Stimulated activated CD8-positive, alpha-beta memory T cell treated with anti-CD3 and anti-CD28 coated beads, Interleukin-4, amount 100 ng/mL, for 24 hours (primary cell): ENCODE measurements at regions not wholly inside any gene's neighbourhood (a gene's known extent, or its start where the extent isn't known, plus 50 kb on each side); places are given as distances from the start of the nearest gene placed in this dataset.

ENCODE experiments used
- DNase-seq: peaks from one replicate; pipeline ENCODE4 v3.0.0-alpha.2; 2020; ENCODE audit warnings: low read depth

- DNase-seq, result no peak
These were observed 435.6 kb downstream of the XPNPEP1 start for GRCh38 chr10:109487691-109488090.

- DNase-seq, result no peak
These were observed 442.5 kb downstream of the XPNPEP1 start for GRCh38 chr10:109480836-109481235.

GRCh38 chr10:109475711-109476421 is 447.4 kb downstream of the XPNPEP1 start:
- DNase-seq, result no peak

GRCh38 chr10:109474812-109475211 is 448.5 kb downstream of the XPNPEP1 start:
- no peak for DNase-seq

- no peak for DNase-seq
These were observed 449.1 kb downstream of the XPNPEP1 start for GRCh38 chr10:109474261-109474660.

- DNase-seq, result no peak
These were observed 455.8 kb downstream of the XPNPEP1 start for GRCh38 chr10:109467551-109467950.

GRCh38 chr10:109464949-109465348 is 458.4 kb downstream of the XPNPEP1 start:
- no peak for DNase-seq

GRCh38 chr10:109457302-109457638 is 466.0 kb downstream of the XPNPEP1 start:
- no peak for DNase-seq

GRCh38 chr10:109456566-109457301 is 466.6 kb downstream of the XPNPEP1 start:
- no peak for DNase-seq

GRCh38 chr10:109454691-109455090 is 468.6 kb downstream of the XPNPEP1 start:
- no peak for DNase-seq

GRCh38 chr10:109451879-109452278 is 471.4 kb downstream of the XPNPEP1 start:
- DNase-seq, result no peak

- DNase-seq, result no peak
These were observed 472.6 kb downstream of the XPNPEP1 start for GRCh38 chr10:109450702-109451101.

GRCh38 chr10:109433434-109433833 is 489.9 kb downstream of the XPNPEP1 start:
- no peak for DNase-seq

GRCh38 chr10:109432281-109432680 is 491.0 kb downstream of the XPNPEP1 start:
- no peak for DNase-seq

- no peak for DNase-seq
These were observed 492.5 kb downstream of the XPNPEP1 start for GRCh38 chr10:109430799-109431198.

- no peak for DNase-seq
These were observed 493.1 kb downstream of the XPNPEP1 start for GRCh38 chr10:109430043-109430760.

GRCh38 chr10:109428775-109429491 is 494.4 kb downstream of the XPNPEP1 start:
- no peak for DNase-seq

- DNase-seq, result no peak
These were observed 495.9 kb downstream of the XPNPEP1 start for GRCh38 chr10:109427411-109427810.

GRCh38 chr10:109426987-109427386 is 496.3 kb downstream of the XPNPEP1 start:
- DNase-seq, result no peak

GRCh38 chr10:109418795-109419194 is 504.5 kb downstream of the XPNPEP1 start:
- no peak for DNase-seq

GRCh38 chr10:109417803-109418202 is 505.5 kb downstream of the XPNPEP1 start:
- DNase-seq, result no peak

GRCh38 chr10:109412353-109412752 is 511.0 kb downstream of the XPNPEP1 start:
- DNase-seq, result no peak
